HFFc6 (cell line): ENCODE measurements at regions not wholly inside any gene's neighbourhood (a gene's known extent, or its start where the extent isn't known, plus 50 kb on each side); places are given as distances from the start of the nearest gene placed in this dataset.
A peak's percentile ranks its signal among the peaks of the same experiment; 100 is the strongest.

Experiments used
- DNase-seq: peaks from one replicate; pipeline ENCODE4 v3.0.0-alpha.2; 2018
- H3K27ac Mint-ChIP-seq: 2 replicates; pipeline ENCODE4 v1.8.0; 2020; ENCODE audit warnings: mild to moderate bottlenecking, mixed read lengths
- H3K27me3 Mint-ChIP-seq: 2 replicates; pipeline ENCODE4 v1.8.0; 2021; ENCODE audit warnings: mild to moderate bottlenecking, moderate library complexity, mixed read lengths; ENCODE audit not compliant: insufficient read depth
- H3K36me3 Mint-ChIP-seq: 2 replicates; pipeline ENCODE4 v1.8.0; 2021; ENCODE audit warnings: low read depth, mixed read lengths
- H3K4me1 Mint-ChIP-seq: 2 replicates; pipeline ENCODE4 v1.8.0; 2020; ENCODE audit warnings: low read depth, mixed read lengths
- H3K4me3 Mint-ChIP-seq: 2 replicates; pipeline ENCODE4 v1.8.0; 2020; ENCODE audit warnings: mild to moderate bottlenecking, moderate library complexity, mixed read lengths
- H3K9me3 Mint-ChIP-seq: 2 replicates; pipeline ENCODE4 v1.8.0; 2020; ENCODE audit warnings: mild to moderate bottlenecking, mixed read lengths
- CTCF ChIP-seq: fragments of 200-600 bp; sonication (generic); IDR thresholded peaks from 2 replicates; pipeline ENCODE4 v1.5.0; 2021; ENCODE audit warnings: antibody characterized with exemption, mild to moderate bottlenecking

GRCh38 chr13:26476111-26476781 is 81.2 kb upstream of the WASF3 start:
- Mint-ChIP-seq H3K4me1 (peaks cover 47% of the 10 kb centered on the region), H3K36me3 (no peaks in the 10 kb centered on the region), H3K27me3 (no peaks in the 10 kb centered on the region; the same call in 1 of the 2 replicates), H3K27ac (peak overlapping the region; percentile 93), H3K9me3 (no peaks in the 10 kb centered on the region), H3K4me3 (peak overlapping the region; percentile 79)
- TF ChIP-seq CTCF, result no peak
- peak; percentile 39 for DNase-seq

DNA sequence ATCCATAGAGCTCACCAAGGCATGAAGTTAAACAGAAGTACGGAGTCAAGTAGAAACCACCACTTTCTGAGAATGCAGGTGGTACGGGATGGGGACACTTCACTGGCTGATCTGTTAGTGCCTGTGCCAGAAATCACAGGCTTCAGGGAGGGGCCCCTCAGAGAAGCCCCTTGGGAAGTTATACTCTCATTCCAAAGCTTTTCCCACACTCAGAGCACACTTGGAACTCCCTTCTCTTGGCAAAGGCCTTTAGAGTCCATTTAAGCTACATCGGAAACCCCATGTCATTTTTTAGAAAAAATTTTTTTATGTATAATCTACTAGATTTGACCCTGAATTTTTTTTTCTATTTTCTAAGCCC is 80.7 kb upstream of the WASF3 start:
- DNase-seq, result no peak
- peaks cover 47% of the 10 kb centered on the region for H3K4me1 Mint-ChIP-seq
- no peak for TF ChIP-seq CTCF

GRCh38 chr13:26477681-26478080 is 79.8 kb upstream of the WASF3 start:
- no peak overlapping the region for H3K27ac Mint-ChIP-seq
- peaks cover 50% of the 10 kb centered on the region for H3K4me1 Mint-ChIP-seq
- no peak overlapping the region for H3K4me3 Mint-ChIP-seq
- no peaks in the 10 kb centered on the region for H3K9me3 Mint-ChIP-seq
- TF ChIP-seq CTCF, result no peak
- no peaks in the 10 kb centered on the region for H3K36me3 Mint-ChIP-seq
- H3K27me3 Mint-ChIP-seq, result no peaks in the 10 kb centered on the region
- no peak for DNase-seq

More for the DNA sequence above, 80.7 kb upstream of the WASF3 start:
- Mint-ChIP-seq H3K27ac (peak overlapping the region; percentile 93), H3K4me3 (peak overlapping the region; percentile 79), H3K36me3 (no peaks in the 10 kb centered on the region), H3K27me3 (no peaks in the 10 kb centered on the region; the same call in 1 of the 2 replicates), H3K9me3 (no peaks in the 10 kb centered on the region)

- no peaks in the 10 kb centered on the region for H3K27me3 Mint-ChIP-seq
- H3K9me3 Mint-ChIP-seq, result no peaks in the 10 kb centered on the region
- peaks cover 40% of the 10 kb centered on the region for H3K4me1 Mint-ChIP-seq
- peak overlapping the region; percentile 53; the same call in 1 of the 2 replicates for H3K27ac Mint-ChIP-seq
- no peak for TF ChIP-seq CTCF
- H3K36me3 Mint-ChIP-seq, result no peaks in the 10 kb centered on the region
- peak overlapping the region; percentile 16; the same call in 1 of the 2 replicates for H3K4me3 Mint-ChIP-seq
- DNase-seq, result peak; percentile 35
These were observed 77.1 kb upstream of the WASF3 start for GRCh38 chr13:26480246-26480855.

DNA sequence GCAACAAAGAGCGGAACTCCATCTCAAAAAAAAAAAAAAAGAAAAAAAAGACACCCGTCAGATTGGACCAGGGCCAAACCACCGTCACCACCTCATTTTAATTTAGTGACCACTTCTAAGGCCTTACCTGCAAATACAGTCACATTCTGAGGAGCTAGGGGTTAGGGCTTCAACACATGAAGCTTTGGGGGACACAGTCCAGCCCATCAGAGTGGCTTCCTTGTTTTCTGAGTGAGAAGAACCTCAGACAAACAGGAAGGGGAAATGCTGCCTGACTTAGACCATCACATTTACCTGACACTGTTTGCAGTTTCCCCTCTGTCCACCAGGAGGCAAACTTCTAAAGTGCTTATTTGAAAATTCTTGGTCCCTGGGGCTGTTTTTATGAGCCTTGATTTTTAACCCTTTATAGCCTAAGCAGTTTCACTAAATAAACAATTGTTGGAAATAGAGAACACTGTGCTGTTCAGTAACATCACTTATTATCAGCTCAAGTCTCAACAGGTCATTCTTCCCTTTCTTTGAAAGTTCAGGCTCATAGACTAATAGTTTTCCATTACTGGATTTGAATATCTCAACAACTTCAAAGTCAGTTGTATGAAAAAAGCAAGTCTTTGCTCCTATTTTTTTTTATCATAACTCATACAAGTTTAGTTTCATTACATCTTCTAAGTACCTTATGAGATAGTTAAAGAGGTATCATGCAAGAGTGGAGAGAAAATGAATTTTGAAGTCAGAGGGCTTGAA is 74.9 kb upstream of the WASF3 start:
- peak; percentile 96 for TF ChIP-seq CTCF
- H3K36me3 Mint-ChIP-seq, result no peaks in the 10 kb centered on the region
- H3K4me1 Mint-ChIP-seq, result peaks cover 19% of the 10 kb centered on the region
- DNase-seq, result peak; percentile 66
- no peak overlapping the region for H3K4me3 Mint-ChIP-seq
- H3K27ac Mint-ChIP-seq, result no peak overlapping the region
- H3K9me3 Mint-ChIP-seq, result no peaks in the 10 kb centered on the region
- H3K27me3 Mint-ChIP-seq, result no peaks in the 10 kb centered on the region
